Neuronal stem cell (in vitro differentiated cells): ENCODE measurements at regions not wholly inside any gene's neighbourhood (a gene's known extent, or its start where the extent isn't known, plus 50 kb on each side); places are given as distances from the start of the nearest gene placed in this dataset.

Source experiments
- DNase-seq: peaks from one replicate; pipeline ENCODE4 v3.0.0-alpha.2; 2013; ENCODE audit warnings: low spot score
- H2AFZ ChIP-seq: one replicate; pipeline ENCODE4 v1.6.1; 2013; ENCODE audit warnings: mild to moderate bottlenecking, low read length, inconsistent platforms
- H2AK5ac ChIP-seq: 2 replicates; pipeline ENCODE4 v1.6.1; 2013; ENCODE audit warnings: low read depth, mild to moderate bottlenecking, inconsistent platforms, low read length, moderate library complexity, mixed read lengths
- H2BK120ac ChIP-seq: 2 replicates; pipeline ENCODE4 v1.6.1; 2013; ENCODE audit warnings: low read depth, mild to moderate bottlenecking, inconsistent platforms, low read length, moderate library complexity, mixed read lengths
- H2BK12ac ChIP-seq: one replicate; pipeline ENCODE4 v1.6.1; 2013; ENCODE audit warnings: low read length, inconsistent platforms
- H2BK15ac ChIP-seq: 2 replicates; pipeline ENCODE4 v1.6.1; 2013; ENCODE audit warnings: mild to moderate bottlenecking, low read length, inconsistent platforms, mixed read lengths
- H2BK5ac ChIP-seq: one replicate; pipeline ENCODE4 v1.6.1; 2013; ENCODE audit warnings: inconsistent platforms, mild to moderate bottlenecking, low read length, moderate library complexity
- H3K14ac ChIP-seq: one replicate; pipeline ENCODE4 v1.6.1; 2013; ENCODE audit warnings: low read length, inconsistent platforms
- H3K18ac ChIP-seq: 2 replicates; pipeline ENCODE4 v1.6.1; 2013; ENCODE audit warnings: low read length, inconsistent platforms
- H3K23ac ChIP-seq: 2 replicates; pipeline ENCODE4 v1.6.1; 2013; ENCODE audit warnings: low read depth, mild to moderate bottlenecking, mixed read lengths, low read length, inconsistent platforms; ENCODE audit not compliant: poor library complexity
- H3K27ac ChIP-seq: replicated peaks from 3 replicates; pipeline ENCODE4 v1.5.1; 2013; ENCODE audit warnings: low read length, inconsistent platforms
- H3K27me3 ChIP-seq, 3 experiments: 2 replicates each; pipeline ENCODE4 v1.6.1; 2013; ENCODE audit warnings: low read length in 3 of 3, mild to moderate bottlenecking in 2 of 3, inconsistent platforms in 1 of 3, low read depth in 1 of 3, mixed read lengths in 1 of 3, moderate library complexity in 1 of 3; ENCODE audit not compliant: control insufficient read depth in 3 of 3, insufficient read depth in 3 of 3
- H3K36me3 ChIP-seq, 2 donors: replicated peaks in 1 of 2; 2 replicates each; pipeline ENCODE4 v1.6.1; 2013; ENCODE audit warnings: low read length in 2 of 2; ENCODE audit not compliant: control insufficient read depth in 2 of 2, insufficient read depth in 2 of 2
- H3K4ac ChIP-seq: 2 replicates; pipeline ENCODE4 v1.6.1; 2013; ENCODE audit warnings: inconsistent platforms, mild to moderate bottlenecking, low read length, moderate library complexity
- H3K4me1 ChIP-seq, 2 donors: 1 replicate in 1 of 2; 2 replicates in 1 of 2; pipeline ENCODE4 v1.6.1; 2013; ENCODE audit warnings: low read length in 2 of 2, low read depth in 1 of 2; ENCODE audit not compliant: control insufficient read depth in 2 of 2, insufficient read depth in 1 of 2
- H3K4me2 ChIP-seq: one replicate; pipeline ENCODE4 v1.6.1; 2013; ENCODE audit warnings: mild to moderate bottlenecking, low read length, inconsistent platforms; ENCODE audit not compliant: insufficient read depth, poor library complexity, severe bottlenecking
- H3K4me3 ChIP-seq, 2 donors: 2 replicates each; pipeline ENCODE4 v1.5.1; 2013; ENCODE audit warnings: low read length in 2 of 2, mild to moderate bottlenecking in 2 of 2, inconsistent platforms in 1 of 2, moderate library complexity in 1 of 2
- H3K79me1 ChIP-seq: one replicate; pipeline ENCODE4 v1.6.1; 2013; ENCODE audit warnings: low read depth, mild to moderate bottlenecking, inconsistent platforms, low read length, moderate library complexity
- H3K9ac ChIP-seq: one replicate; pipeline ENCODE4 v1.6.1; 2013; ENCODE audit warnings: mild to moderate bottlenecking, low read depth, low read length, inconsistent platforms; ENCODE audit not compliant: poor library complexity
- H3K9me3 ChIP-seq, 2 donors: replicated peaks in 1 of 2; 2 replicates each; pipeline versions ENCODE3 to v1.6.1; 2013; ENCODE audit warnings: low read length in 2 of 2, mild to moderate bottlenecking in 2 of 2, inconsistent platforms in 1 of 2, low read depth in 1 of 2, mixed read lengths in 1 of 2, moderate library complexity in 1 of 2; ENCODE audit not compliant: control insufficient read depth in 2 of 2, insufficient read depth in 1 of 2
- H4K8ac ChIP-seq: one replicate; pipeline ENCODE4 v1.6.1; 2013; ENCODE audit warnings: low read depth, mild to moderate bottlenecking, inconsistent platforms, low read length, moderate library complexity
- H4K91ac ChIP-seq: one replicate; pipeline ENCODE4 v1.6.1; 2013; ENCODE audit warnings: low read length, low read depth, mild to moderate bottlenecking, inconsistent platforms; ENCODE audit not compliant: poor library complexity
- WGBS, 2 donors: extraction: QIAGEN DNeasy Blood & Tissue Kit; methylation state at CpG; one replicate each; pipeline ENCODE4 v1.1.7; 2013; ENCODE audit warnings: missing lambda C conversion rate in 2 of 2, mixed read lengths in 1 of 2; ENCODE audit not compliant: insufficient read length in 2 of 2, insufficient replicate concordance in 1 of 2; ENCODE audit errors: extremely low coverage in 2 of 2; 5-methylcytosine and 5-hydroxymethylcytosine counted together

DNA sequence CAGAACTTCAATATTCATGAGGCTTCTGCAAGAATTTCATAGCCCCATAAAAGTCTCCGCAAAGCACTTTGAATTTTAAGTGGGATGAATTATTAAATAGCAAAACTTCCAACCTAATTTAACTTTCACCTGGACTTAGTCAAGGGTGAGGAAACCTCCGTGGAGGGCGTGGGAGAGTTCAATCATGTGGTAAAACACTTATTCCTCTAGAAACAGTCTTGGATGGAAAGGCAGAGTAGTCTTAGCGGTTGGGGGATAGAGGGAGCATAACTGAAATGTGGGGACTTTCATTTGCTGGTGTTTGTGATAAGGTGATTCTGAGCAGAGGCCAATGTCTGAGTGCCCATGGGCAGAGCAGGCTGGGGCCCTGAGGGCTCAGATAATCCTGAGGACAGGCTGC, 241.9 kb downstream of the IRX1 start:
- no peaks in the 10 kb centered on the region for H3K9me3 ChIP-seq
- no peak overlapping the region for H2AK5ac ChIP-seq
- H3K18ac ChIP-seq: no peak overlapping the region
- H3K14ac ChIP-seq: no peak overlapping the region
- no peak overlapping the region for H2BK12ac ChIP-seq
- no peak overlapping the region for H3K27ac ChIP-seq
- H4K91ac ChIP-seq: no peak overlapping the region
- H3K4me3 ChIP-seq: no peak overlapping the region
- H3K4me1 ChIP-seq: peaks cover 0 to 1% of the 10 kb centered on the region in 2 donors
- DNase-seq: no peak
- no peak overlapping the region for H3K23ac ChIP-seq
- no CpG with 5 or more reads among the region's 4 CpGs for WGBS, 2 donors
- no peaks in the 10 kb centered on the region for H3K36me3 ChIP-seq
- no peak overlapping the region for H4K8ac ChIP-seq
- H2AFZ ChIP-seq: no peak overlapping the region
- no peak overlapping the region for H3K4me2 ChIP-seq
- H2BK15ac ChIP-seq: no peak overlapping the region
- no peak overlapping the region for H2BK120ac ChIP-seq
- no peaks in the 10 kb centered on the region for H3K27me3 ChIP-seq
- no peaks in the 10 kb centered on the region for H3K79me1 ChIP-seq
- no peak overlapping the region for H2BK5ac ChIP-seq
- H3K9ac ChIP-seq: no peak overlapping the region
- no peak overlapping the region for H3K4ac ChIP-seq

DNA sequence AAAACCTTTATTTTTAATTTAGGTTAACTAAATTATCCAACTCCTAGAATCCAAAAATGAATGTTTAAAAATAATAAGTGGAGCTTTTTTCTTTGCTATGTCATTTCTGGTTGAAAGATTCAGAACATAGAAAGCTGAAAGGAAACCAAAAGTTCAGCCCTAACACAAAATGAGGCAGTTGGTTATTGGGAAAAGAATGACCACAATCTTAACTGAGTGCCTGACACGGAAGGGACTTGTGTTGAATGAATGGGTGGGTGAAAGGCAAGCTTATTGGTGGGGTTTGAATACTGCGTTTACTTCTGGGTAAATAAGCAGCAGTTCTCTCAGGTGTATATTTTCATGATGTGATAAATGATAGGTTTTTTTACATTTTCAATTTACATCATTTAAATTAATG, 243.5 kb downstream of the IRX1 start:
- H3K14ac ChIP-seq: no peak overlapping the region
- no peak overlapping the region for H2BK120ac ChIP-seq
- no peak overlapping the region for H4K8ac ChIP-seq
- H3K9me3 ChIP-seq: no peaks in the 10 kb centered on the region
- no peak overlapping the region for H4K91ac ChIP-seq
- no peak overlapping the region for H2BK12ac ChIP-seq
- no peak overlapping the region for H3K4me2 ChIP-seq
- H3K23ac ChIP-seq: no peak overlapping the region
- no CpG with 5 or more reads among the region's 2 CpGs for WGBS, 2 donors
- no peak overlapping the region for H3K4me3 ChIP-seq
- H2AK5ac ChIP-seq: no peak overlapping the region
- H2BK15ac ChIP-seq: no peak overlapping the region
- no peak overlapping the region for H3K27ac ChIP-seq
- H2BK5ac ChIP-seq: no peak overlapping the region
- no peak for DNase-seq
- no peaks in the 10 kb centered on the region for H3K36me3 ChIP-seq
- H3K27me3 ChIP-seq: no peaks in the 10 kb centered on the region
- peaks cover 0 to 4% of the 10 kb centered on the region in 2 donors for H3K4me1 ChIP-seq
- no peak overlapping the region for H3K9ac ChIP-seq
- H3K4ac ChIP-seq: no peak overlapping the region
- H2AFZ ChIP-seq: no peak overlapping the region
- H3K18ac ChIP-seq: no peak overlapping the region
- no peaks in the 10 kb centered on the region for H3K79me1 ChIP-seq

DNA sequence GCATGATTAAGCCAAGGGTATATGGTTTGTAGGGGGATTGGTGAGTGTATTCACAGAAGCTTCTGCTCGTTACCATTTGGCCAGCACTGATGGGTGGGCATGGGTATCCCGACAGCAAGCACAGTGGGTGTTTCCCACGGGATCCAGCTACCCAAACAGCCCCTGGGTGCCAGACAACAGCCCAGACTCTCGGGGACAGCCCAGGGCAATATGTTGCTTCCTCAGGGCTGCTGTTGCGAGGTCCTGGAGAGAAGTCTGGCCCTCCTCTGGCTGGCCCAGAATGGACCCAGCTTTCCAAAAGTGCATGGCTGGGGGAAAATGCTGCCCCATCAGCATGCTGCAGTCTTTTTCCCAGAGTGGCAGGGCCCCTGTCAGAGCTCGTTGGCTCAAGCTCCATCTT, 247.0 kb downstream of the IRX1 start:
- H2BK15ac ChIP-seq: no peak overlapping the region
- H3K27ac ChIP-seq: no peak overlapping the region
- no peak overlapping the region for H3K18ac ChIP-seq
- no peaks in the 10 kb centered on the region for H3K36me3 ChIP-seq
- no peaks in the 10 kb centered on the region for H3K27me3 ChIP-seq
- H3K14ac ChIP-seq: no peak overlapping the region
- no CpG with 5 or more reads among the region's 6 CpGs for WGBS, 2 donors
- no peak for DNase-seq
- H4K91ac ChIP-seq: no peak overlapping the region
- H2BK120ac ChIP-seq: no peak overlapping the region
- H2BK12ac ChIP-seq: no peak overlapping the region
- no peak overlapping the region for H2BK5ac ChIP-seq
- H3K9me3 ChIP-seq: no peaks in the 10 kb centered on the region
- H3K23ac ChIP-seq: no peak overlapping the region
- H2AK5ac ChIP-seq: no peak overlapping the region
- H2AFZ ChIP-seq: no peak overlapping the region
- no peak overlapping the region for H3K9ac ChIP-seq
- H3K79me1 ChIP-seq: no peaks in the 10 kb centered on the region
- no peak overlapping the region for H3K4me3 ChIP-seq
- no peak overlapping the region for H3K4me2 ChIP-seq
- no peak overlapping the region for H3K4ac ChIP-seq
- no peak overlapping the region for H4K8ac ChIP-seq
- peaks cover 0 to 4% of the 10 kb centered on the region in 2 donors for H3K4me1 ChIP-seq

DNA sequence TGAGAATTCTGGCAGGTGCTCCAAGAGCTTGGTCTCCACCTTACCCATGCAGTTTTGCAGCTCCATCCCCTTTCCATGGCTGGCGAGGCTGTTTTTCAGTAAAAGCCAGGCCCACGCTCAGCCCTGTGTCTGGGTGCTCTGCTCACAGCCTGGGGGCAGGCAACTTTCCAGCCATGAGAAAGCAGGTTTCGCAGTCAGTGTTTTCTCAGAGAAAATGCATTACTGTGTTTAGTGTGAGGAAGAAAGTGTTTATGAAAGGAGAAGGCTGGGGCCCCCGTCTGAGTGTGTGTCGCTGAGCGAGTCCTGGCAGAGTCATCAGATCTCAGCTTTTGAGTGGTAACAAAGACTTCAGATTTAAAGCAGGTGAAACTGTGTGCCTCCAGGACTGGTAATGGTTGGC, 248.1 kb downstream of the IRX1 start:
- Histone ChIP-seq H3K79me1 (no peaks in the 10 kb centered on the region), H4K91ac (no peak overlapping the region), H3K36me3 (no peaks in the 10 kb centered on the region), H2AFZ (peak overlapping the region; percentile 39), H3K9me3 (no peaks in the 10 kb centered on the region), H3K4ac (no peak overlapping the region), H2AK5ac (no peak overlapping the region), H3K9ac (no peak overlapping the region), H3K23ac (no peak overlapping the region), H3K18ac (no peak overlapping the region), H3K14ac (no peak overlapping the region), H3K4me2 (no peak overlapping the region), H2BK12ac (no peak overlapping the region), H4K8ac (no peak overlapping the region), H2BK120ac (no peak overlapping the region), H2BK15ac (no peak overlapping the region), H3K27ac (no peak overlapping the region), H3K27me3 (no peaks in the 10 kb centered on the region), H2BK5ac (peak overlapping the region; percentile 39), H3K4me3 (no peak overlapping the region), H3K4me1 (peaks cover 0 to 4% of the 10 kb centered on the region in 2 donors)
- DNase-seq: no peak
- WGBS, 2 donors: no CpG with 5 or more reads among the region's 6 CpGs
